HUDEP-2 (cell line): ENCODE measurements at regions not wholly inside any gene's neighbourhood (a gene's known extent, or its start where the extent isn't known, plus 50 kb on each side); places are given as distances from the start of the nearest gene placed in this dataset.
"Not testable (repeated sequence)": the region's sequence is repeated elsewhere in the genome, so short reads cannot be mapped to it uniquely, and the experiment has no call there.

Experiments used
- DNase-seq, 76 experiments: peaks; one replicate each; lab custom pipeline; 2025; ENCODE audit not compliant: unreplicated experiment in 76 of 76; lab: John Stamatoyannopoulos, UW

GRCh38 chr22:22122348-22123117, 122.1 kb upstream of the VPREB1 start:
- no peak for DNase-seq

DNA sequence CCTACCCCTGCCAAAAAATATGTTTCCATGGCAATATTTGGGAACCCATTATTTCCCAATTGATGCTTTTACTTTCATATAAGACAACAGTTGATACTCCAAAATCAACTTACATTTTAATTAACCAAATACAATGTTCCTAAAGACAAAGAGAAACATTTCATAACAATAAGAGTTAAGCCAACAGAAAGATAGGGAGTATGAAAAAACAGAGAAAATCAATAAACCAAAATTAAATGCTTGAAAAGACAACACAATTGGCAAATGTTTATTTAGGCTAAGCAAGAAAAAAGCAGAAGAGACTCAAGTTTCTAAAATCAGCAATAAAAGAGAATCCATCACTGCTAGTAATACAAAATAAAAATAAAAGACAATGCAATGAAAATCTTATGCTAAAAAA, 123.1 kb upstream of the VPREB1 start:
- no peak for DNase-seq

- no peak for DNase-seq
Measured at GRCh38 chr22:22120160-22120559, 124.4 kb upstream of the VPREB1 start.

- DNase-seq, result no peak
Measured at GRCh38 chr22:22118987-22119386, 125.6 kb upstream of the VPREB1 start.

DNA sequence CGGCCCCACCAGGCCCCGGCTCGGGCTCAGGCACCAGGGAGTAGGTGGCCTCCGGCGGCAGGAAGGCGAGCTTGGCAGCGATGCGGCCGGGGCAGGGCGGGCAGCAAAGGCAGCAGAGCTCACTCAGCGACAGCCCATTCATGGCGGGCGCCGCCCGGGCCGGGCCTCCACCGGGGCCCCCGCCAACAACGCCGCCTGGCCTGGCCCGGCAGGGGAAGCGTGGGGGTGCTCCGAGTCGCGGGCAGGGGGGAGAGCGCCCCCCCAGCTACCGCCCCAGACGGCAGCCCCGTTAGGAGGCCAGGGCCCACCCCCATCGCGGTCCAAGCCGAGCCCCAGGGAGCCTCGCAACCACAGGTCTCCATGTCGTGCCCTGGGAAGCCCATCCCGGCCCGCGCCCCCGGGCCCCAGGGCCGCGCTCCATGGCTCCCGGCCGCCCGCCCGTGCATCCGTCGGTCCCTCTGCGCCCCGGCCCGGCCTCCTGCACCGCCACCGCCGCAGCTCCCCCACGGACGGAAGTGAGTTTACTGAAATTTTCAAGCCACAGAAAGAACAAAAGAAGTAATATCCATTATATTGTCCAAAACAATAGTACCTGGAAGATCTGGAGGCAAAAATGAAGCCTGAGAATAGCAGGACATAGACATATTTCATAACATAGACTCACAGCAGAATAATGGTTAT, 126.6 kb upstream of the VPREB1 start:
- not testable (repeated sequence) for DNase-seq

- DNase-seq, result not testable (repeated sequence)
Measured at GRCh38 chr22:22116997-22117770, 127.4 kb upstream of the VPREB1 start.

DNA sequence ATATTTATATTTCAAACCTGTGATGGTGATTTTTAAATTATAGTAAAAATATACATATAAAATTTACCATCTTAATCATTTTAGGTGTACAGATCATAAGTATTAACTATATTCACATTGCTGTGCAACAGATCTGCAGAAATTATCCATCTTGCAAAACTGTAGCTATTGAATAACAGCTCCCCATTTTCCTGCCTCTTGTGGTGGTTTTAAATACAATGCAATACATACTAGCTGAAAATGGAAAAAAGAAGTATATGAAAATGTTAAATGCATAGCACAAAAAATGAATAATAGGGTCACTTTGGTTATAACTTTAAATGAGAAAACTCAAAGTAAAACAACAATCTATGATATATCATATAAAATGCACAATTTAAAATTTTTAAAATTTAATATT, 130.9 kb upstream of the VPREB1 start:
- no peak for DNase-seq

- no peak for DNase-seq
Measured at GRCh38 chr22:22112533-22113294, 130.1 kb upstream of the TOP3B start.

GRCh38 chr22:22111983-22112382, 129.4 kb upstream of the TOP3B start:
- DNase-seq, result no peak

- DNase-seq, result no peak
Measured at GRCh38 chr22:22111267-22111751, 128.7 kb upstream of the TOP3B start.

DNA sequence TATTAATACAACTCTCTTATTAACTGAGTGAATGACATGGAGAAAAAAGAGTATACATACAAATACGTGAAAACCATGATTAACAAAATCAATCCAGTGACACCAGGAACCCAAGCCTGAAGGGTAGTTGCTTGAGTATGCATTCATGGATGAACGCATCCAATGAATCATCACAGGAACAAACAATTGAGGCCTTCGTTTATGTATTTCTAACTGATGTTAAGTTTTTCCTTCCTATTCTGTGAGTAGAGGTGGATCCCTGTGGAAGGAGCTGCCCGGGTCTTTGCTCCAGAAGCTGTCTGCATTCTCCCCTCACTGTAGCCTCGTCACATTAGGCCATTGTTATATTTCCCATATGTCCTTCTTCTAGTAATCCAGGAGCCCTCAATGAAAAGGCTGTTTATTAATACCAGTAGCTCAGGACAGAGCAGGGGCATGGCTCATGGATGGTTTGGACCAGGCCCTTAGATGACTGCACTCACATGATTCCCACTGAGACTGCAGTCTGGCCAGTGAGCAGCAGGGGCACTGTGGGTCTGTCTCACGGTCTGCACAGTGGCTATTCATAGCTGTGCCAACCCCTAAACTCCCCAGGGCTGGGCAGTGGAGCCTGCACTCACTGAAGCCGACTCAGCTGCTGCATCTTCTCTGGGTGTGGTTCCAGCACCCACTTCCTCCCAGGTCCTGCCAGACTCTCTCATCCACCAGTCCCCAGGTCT, 128.1 kb upstream of the TOP3B start:
- DNase-seq, result peak in 16 of 76 experiments; percentile 3 to 46 (median 8)

- no peak for DNase-seq
Measured at GRCh38 chr22:22109693-22110466, 127.3 kb upstream of the TOP3B start.

DNA sequence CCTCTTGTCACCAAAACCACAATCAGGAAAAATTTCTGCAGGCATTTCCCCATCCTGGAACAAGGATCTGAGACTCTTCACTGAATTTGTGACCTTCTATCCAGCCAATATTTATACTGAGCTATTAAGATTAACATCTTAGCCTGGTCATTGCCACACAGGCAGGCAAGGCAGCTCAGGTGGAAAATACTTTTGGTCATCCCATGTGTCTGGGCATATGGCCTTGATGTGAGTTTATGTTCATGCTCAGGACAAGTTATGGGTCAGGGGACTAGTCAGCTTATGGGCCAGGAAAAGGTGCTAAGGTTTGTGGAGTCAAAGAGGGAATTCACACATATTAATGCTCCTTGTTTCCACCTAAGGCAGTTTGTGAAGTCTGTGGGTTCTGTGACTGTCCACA, 124.3 kb upstream of the TOP3B start:
- no peak for DNase-seq

DNA sequence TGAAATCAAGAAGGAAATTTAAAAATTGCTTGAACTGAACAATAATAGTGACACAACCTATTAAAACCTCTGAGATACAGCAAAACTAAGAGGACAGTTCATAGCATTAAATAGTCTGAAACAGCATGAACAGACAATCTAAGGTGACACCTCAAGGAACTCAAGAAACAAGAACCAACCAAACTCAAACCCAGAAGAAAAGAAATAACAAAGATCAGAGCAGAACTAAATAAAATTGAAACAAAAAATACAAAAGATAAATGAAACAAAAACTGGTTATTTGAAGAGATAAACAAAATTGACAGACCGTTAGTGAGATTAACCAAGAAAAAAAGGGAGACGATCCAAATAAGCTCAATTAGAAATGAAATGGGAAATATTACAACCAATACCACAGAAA, 122.8 kb upstream of the TOP3B start:
- DNase-seq, result no peak

DNA sequence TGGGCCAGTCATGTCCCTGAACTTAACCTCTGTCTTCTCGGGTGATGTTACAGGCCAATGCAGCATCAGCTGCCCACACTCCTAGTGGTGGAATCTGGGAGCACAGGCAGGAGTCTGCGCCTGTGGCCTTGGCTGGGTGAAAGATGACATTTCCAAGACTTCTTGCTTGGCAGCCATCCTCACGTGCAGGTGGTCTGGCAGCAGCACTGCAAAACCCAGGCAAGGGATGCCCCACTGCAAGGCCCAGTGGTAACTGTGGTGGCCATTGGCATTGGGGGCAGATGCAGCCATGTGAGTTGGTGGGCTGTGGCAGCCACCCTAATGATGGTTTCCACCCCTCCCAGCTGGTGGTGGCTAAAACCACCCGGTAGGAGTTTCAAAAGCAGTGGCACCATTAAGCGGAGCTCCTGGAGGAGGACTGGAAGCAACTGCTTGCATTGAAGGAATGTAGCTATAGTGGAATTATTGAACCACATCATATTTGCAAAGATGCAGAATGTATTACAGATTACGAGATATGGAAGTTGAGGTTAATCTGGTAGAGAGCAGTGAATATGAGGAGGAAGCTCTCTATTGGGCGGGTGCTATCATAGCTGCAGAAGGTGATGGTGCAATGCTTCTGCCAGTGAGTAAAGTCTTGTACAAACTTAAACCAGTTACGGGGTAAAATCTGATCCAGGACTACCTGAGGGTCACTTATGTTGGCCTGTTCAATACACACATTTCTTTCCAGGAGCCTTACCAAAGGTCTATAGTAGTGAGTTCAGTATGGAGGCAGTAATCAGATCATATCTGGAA, 120.7 kb upstream of the TOP3B start:
- DNase-seq, result peak in 15 of 76 experiments; percentile 0 to 33 (median 7)

- peak in 2 of 76 experiments; percentile 9 to 20 for DNase-seq
Measured at GRCh38 chr22:22099833-22100812, 117.5 kb upstream of the TOP3B start.

- no peak for DNase-seq
Measured at GRCh38 chr22:22099194-22099486, 116.6 kb upstream of the TOP3B start.
